BLaER1 (cell line): ENCODE measurements at regions not wholly inside any gene's neighbourhood (a gene's known extent, or its start where the extent isn't known, plus 50 kb on each side); places are given as distances from the start of the nearest gene placed in this dataset.
"Not testable (repeated sequence)": the region's sequence is repeated elsewhere in the genome, so short reads cannot be mapped to it uniquely, and the experiment has no call there.

Experiments
- H3K27ac ChIP-seq: shearing (Covaris generic); formaldehyde crosslinking; 2 replicates; pipeline ENCODE4 v1.8.1; 2022
- H3K27me3 ChIP-seq: shearing (Covaris generic); formaldehyde crosslinking; 2 replicates; pipeline ENCODE4 v1.8.1; 2022
- H3K36me3 ChIP-seq: shearing (Covaris generic); formaldehyde crosslinking; 2 replicates; pipeline ENCODE4 v1.8.1; 2022
- H3K4me1 ChIP-seq: shearing (Covaris generic); formaldehyde crosslinking; 2 replicates; pipeline ENCODE4 v1.8.1; 2022
- H3K4me2 ChIP-seq: shearing (Covaris generic); formaldehyde crosslinking; 2 replicates; pipeline ENCODE4 v1.8.1; 2022
- H3K4me3 ChIP-seq: shearing (Covaris generic); formaldehyde crosslinking; 2 replicates; pipeline ENCODE4 v1.8.1; 2022
- H3K9ac ChIP-seq: shearing (Covaris generic); formaldehyde crosslinking; 2 replicates; pipeline ENCODE4 v1.8.1; 2022
- H3K9me3 ChIP-seq: shearing (Covaris generic); formaldehyde crosslinking; 2 replicates; pipeline ENCODE4 v1.8.1; 2022
- H4K20me1 ChIP-seq: shearing (Covaris generic); formaldehyde crosslinking; 2 replicates; pipeline ENCODE4 v1.8.1; 2022
- Cebpa-rat ChIP-seq: shearing (Covaris generic); IDR thresholded peaks from 2 replicates; pipeline ENCODE4 v1.8.1; 2022

GRCh38 chr5:116738615-116739261 is 164.1 kb upstream of the SEMA6A start:
- H3K27me3 ChIP-seq = no peaks in the 10 kb centered on the region
- no peak overlapping the region for H3K4me2 ChIP-seq
- no peaks in the 10 kb centered on the region for H4K20me1 ChIP-seq
- H3K9ac ChIP-seq = no peak overlapping the region
- H3K36me3 ChIP-seq = no peaks in the 10 kb centered on the region
- H3K27ac ChIP-seq = no peak overlapping the region
- no peak for TF ChIP-seq Cebpa-rat
- peaks cover 8% of the 10 kb centered on the region for H3K9me3 ChIP-seq
- no peak overlapping the region for H3K4me3 ChIP-seq
- H3K4me1 ChIP-seq = peaks cover 11% of the 10 kb centered on the region

GRCh38 chr5:116738239-116738614 is 163.6 kb upstream of the SEMA6A start:
- Histone ChIP-seq H3K4me1 (peaks cover 11% of the 10 kb centered on the region), H3K9me3 (peaks cover 5% of the 10 kb centered on the region; the same call in 1 of the 2 replicates), H3K4me2 (no peak overlapping the region), H3K27me3 (no peaks in the 10 kb centered on the region), H3K27ac (no peak overlapping the region), H3K9ac (no peak overlapping the region), H4K20me1 (no peaks in the 10 kb centered on the region), H3K4me3 (no peak overlapping the region), H3K36me3 (no peaks in the 10 kb centered on the region)
- no peak for TF ChIP-seq Cebpa-rat

- H3K4me1 ChIP-seq = peaks cover 11% of the 10 kb centered on the region
- TF ChIP-seq Cebpa-rat = no peak
- H3K4me3 ChIP-seq = no peak overlapping the region
- no peaks in the 10 kb centered on the region for H3K36me3 ChIP-seq
- H3K27me3 ChIP-seq = no peaks in the 10 kb centered on the region
- no peak overlapping the region for H3K4me2 ChIP-seq
- no peak overlapping the region for H3K27ac ChIP-seq
- no peak overlapping the region for H3K9ac ChIP-seq
- H4K20me1 ChIP-seq = no peaks in the 10 kb centered on the region
- no peaks in the 10 kb centered on the region for H3K9me3 ChIP-seq
Observed at GRCh38 chr5:116736671-116737070, 162.0 kb upstream of the SEMA6A start.

GRCh38 chr5:116733991-116734975 is 159.7 kb upstream of the SEMA6A start:
- Histone ChIP-seq H3K4me2 (no peak overlapping the region), H3K4me3 (no peak overlapping the region), H4K20me1 (no peaks in the 10 kb centered on the region), H3K4me1 (no peaks in the 10 kb centered on the region), H3K9ac (no peak overlapping the region), H3K36me3 (no peaks in the 10 kb centered on the region), H3K27me3 (no peaks in the 10 kb centered on the region), H3K27ac (no peak overlapping the region), H3K9me3 (no peaks in the 10 kb centered on the region)
- no peak for TF ChIP-seq Cebpa-rat

- Histone ChIP-seq H3K9me3 (no peaks in the 10 kb centered on the region), H3K27ac (no peak overlapping the region), H3K4me2 (no peak overlapping the region), H3K4me3 (no peak overlapping the region), H3K27me3 (no peaks in the 10 kb centered on the region), H3K9ac (no peak overlapping the region), H4K20me1 (no peaks in the 10 kb centered on the region), H3K4me1 (no peaks in the 10 kb centered on the region), H3K36me3 (no peaks in the 10 kb centered on the region)
- TF ChIP-seq Cebpa-rat = no peak
Observed at GRCh38 chr5:116732591-116732990, 158.0 kb upstream of the SEMA6A start.

GRCh38 chr5:116731432-116731831 is 156.8 kb upstream of the SEMA6A start:
- Histone ChIP-seq H3K4me2 (no peak overlapping the region), H3K4me3 (no peak overlapping the region), H3K36me3 (no peaks in the 10 kb centered on the region), H3K27ac (no peak overlapping the region), H3K27me3 (no peaks in the 10 kb centered on the region), H3K4me1 (no peaks in the 10 kb centered on the region), H4K20me1 (no peaks in the 10 kb centered on the region), H3K9ac (no peak overlapping the region), H3K9me3 (no peaks in the 10 kb centered on the region)
- TF ChIP-seq Cebpa-rat = no peak

GRCh38 chr5:116730706-116731105 is 156.1 kb upstream of the SEMA6A start:
- Histone ChIP-seq H3K27ac (no peak overlapping the region), H3K4me3 (no peak overlapping the region), H3K9ac (no peak overlapping the region), H3K27me3 (no peaks in the 10 kb centered on the region), H3K4me1 (no peaks in the 10 kb centered on the region), H3K4me2 (no peak overlapping the region), H4K20me1 (no peaks in the 10 kb centered on the region), H3K9me3 (no peaks in the 10 kb centered on the region), H3K36me3 (no peaks in the 10 kb centered on the region)
- no peak for TF ChIP-seq Cebpa-rat

GRCh38 chr5:116730185-116730584 is 155.6 kb upstream of the SEMA6A start:
- no peak for TF ChIP-seq Cebpa-rat
- no peaks in the 10 kb centered on the region for H3K9me3 ChIP-seq
- no peak overlapping the region for H3K9ac ChIP-seq
- H4K20me1 ChIP-seq = no peaks in the 10 kb centered on the region
- H3K4me1 ChIP-seq = no peaks in the 10 kb centered on the region
- no peak overlapping the region for H3K4me2 ChIP-seq
- no peak overlapping the region for H3K27ac ChIP-seq
- H3K4me3 ChIP-seq = no peak overlapping the region
- no peaks in the 10 kb centered on the region for H3K27me3 ChIP-seq
- no peaks in the 10 kb centered on the region for H3K36me3 ChIP-seq

- H3K9me3 ChIP-seq = no peaks in the 10 kb centered on the region
- no peaks in the 10 kb centered on the region for H4K20me1 ChIP-seq
- no peaks in the 10 kb centered on the region for H3K36me3 ChIP-seq
- no peaks in the 10 kb centered on the region for H3K4me1 ChIP-seq
- no peak overlapping the region for H3K4me2 ChIP-seq
- H3K27ac ChIP-seq = no peak overlapping the region
- TF ChIP-seq Cebpa-rat = no peak
- H3K4me3 ChIP-seq = no peak overlapping the region
- H3K27me3 ChIP-seq = no peaks in the 10 kb centered on the region
- no peak overlapping the region for H3K9ac ChIP-seq
Observed at GRCh38 chr5:116727248-116727647, 152.6 kb upstream of the SEMA6A start.

GRCh38 chr5:116726180-116726579 is 151.6 kb upstream of the SEMA6A start:
- not testable (repeated sequence) for H3K9me3 ChIP-seq, H3K9ac ChIP-seq, H3K27me3 ChIP-seq, H3K36me3 ChIP-seq, H3K27ac ChIP-seq, H3K4me2 ChIP-seq, H3K4me1 ChIP-seq, H4K20me1 ChIP-seq, H3K4me3 ChIP-seq
